NCI-H446 treated with DMSO at 0.1 percent for 48 hours (cell line): ENCODE measurements at regions not wholly inside any gene's neighbourhood (a gene's known extent, or its start where the extent isn't known, plus 50 kb on each side); places are given as distances from the start of the nearest gene placed in this dataset.

Source experiments
- DNase-seq: peaks from one replicate; lab custom pipeline; 2025; lab: John Stamatoyannopoulos, UW

- DNase-seq, result no peak
Observed at GRCh38 chr2:217160103-217160743, 300.4 kb upstream of the TNP1 start.

- DNase-seq, result no peak
Observed at GRCh38 chr2:217158928-217159327, 299.1 kb upstream of the TNP1 start.

- DNase-seq, result no peak
Observed at GRCh38 chr2:217157581-217157980, 297.7 kb upstream of the TNP1 start.

- DNase-seq, result no peak
Observed at GRCh38 chr2:217156801-217157200, 296.9 kb upstream of the TNP1 start.

- no peak for DNase-seq
Observed at GRCh38 chr2:217154923-217155322, 295.1 kb upstream of the TNP1 start.

GRCh38 chr2:217153510-217153909 is 293.6 kb upstream of the TNP1 start:
- DNase-seq, result no peak

- no peak for DNase-seq
Observed at GRCh38 chr2:217152831-217153230, 293.0 kb upstream of the TNP1 start.

GRCh38 chr2:217151509-217152206 is 291.8 kb upstream of the TNP1 start:
- DNase-seq, result no peak

- DNase-seq, result no peak
Observed at GRCh38 chr2:217150236-217150635, 290.4 kb upstream of the TNP1 start.

GRCh38 chr2:217149087-217149660 is 289.3 kb upstream of the TNP1 start:
- DNase-seq, result no peak

- no peak for DNase-seq
Observed at GRCh38 chr2:217147818-217148217, 288.0 kb upstream of the TNP1 start.

GRCh38 chr2:217146956-217147355 is 287.1 kb upstream of the TNP1 start:
- DNase-seq, result no peak

- no peak for DNase-seq
Observed at GRCh38 chr2:217142649-217143266, 282.9 kb upstream of the TNP1 start.

- no peak for DNase-seq
Observed at GRCh38 chr2:217138284-217138683, 278.4 kb upstream of the TNP1 start.

- DNase-seq, result no peak
Observed at GRCh38 chr2:217127744-217128143, 267.9 kb upstream of the TNP1 start.

- DNase-seq, result no peak
Observed at GRCh38 chr2:217125014-217125413, 265.1 kb upstream of the TNP1 start.

- no peak for DNase-seq
Observed at GRCh38 chr2:217124050-217124449, 264.2 kb upstream of the TNP1 start.

GRCh38 chr2:217121565-217121964 is 261.7 kb upstream of the TNP1 start:
- no peak for DNase-seq

GRCh38 chr2:217120429-217120828 is 260.6 kb upstream of the TNP1 start:
- no peak for DNase-seq

- DNase-seq, result no peak
Observed at GRCh38 chr2:217118559-217119284, 258.9 kb upstream of the TNP1 start.

- DNase-seq, result no peak
Observed at GRCh38 chr2:217117523-217117922, 257.7 kb upstream of the TNP1 start.

GRCh38 chr2:217116610-217117009 is 256.7 kb upstream of the TNP1 start:
- DNase-seq, result no peak
